HFF-Myc (cell line): ENCODE measurements at regions not wholly inside any gene's neighbourhood (a gene's known extent, or its start where the extent isn't known, plus 50 kb on each side); places are given as distances from the start of the nearest gene placed in this dataset.

Experiments used
- DNase-seq: peaks from one replicate; pipeline ENCODE4 v3.0.0-alpha.2; 2011; ENCODE audit warnings: low read depth; ENCODE audit errors: extremely low read depth
- H3K4me3 ChIP-seq: replicated peaks from 2 replicates; pipeline ENCODE4 v1.5.1; 2011; ENCODE audit warnings: low read depth, mild to moderate bottlenecking, control low read depth, low read length
- CTCF ChIP-seq: IDR thresholded peaks from 2 replicates; pipeline ENCODE4 v1.5.1; 2012; ENCODE audit warnings: mild to moderate bottlenecking, low read depth, low read length, control low read depth; ENCODE audit errors: missing control alignments

DNA sequence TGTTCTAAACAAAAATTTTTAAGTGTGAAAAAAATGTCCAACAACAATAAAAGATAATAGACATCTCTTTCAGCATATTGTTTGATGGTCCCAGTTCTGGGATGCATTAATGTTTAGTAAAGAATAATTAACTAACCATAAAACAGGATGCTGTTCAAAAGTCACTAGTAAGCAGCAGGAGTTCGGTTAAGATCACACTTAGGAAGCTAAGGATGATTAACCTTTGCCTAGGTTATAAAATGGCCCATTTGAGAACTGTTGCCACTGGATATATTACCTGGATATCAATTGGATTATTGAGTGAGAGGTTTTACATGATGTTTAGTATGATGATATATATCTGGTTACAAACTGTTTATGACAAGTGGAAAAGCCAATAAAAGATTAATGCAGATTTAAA is 171.7 kb downstream of the ATG4C start:
- no peak overlapping the region for H3K4me3 ChIP-seq
- no peak for TF ChIP-seq CTCF
- DNase-seq: no peak

DNA sequence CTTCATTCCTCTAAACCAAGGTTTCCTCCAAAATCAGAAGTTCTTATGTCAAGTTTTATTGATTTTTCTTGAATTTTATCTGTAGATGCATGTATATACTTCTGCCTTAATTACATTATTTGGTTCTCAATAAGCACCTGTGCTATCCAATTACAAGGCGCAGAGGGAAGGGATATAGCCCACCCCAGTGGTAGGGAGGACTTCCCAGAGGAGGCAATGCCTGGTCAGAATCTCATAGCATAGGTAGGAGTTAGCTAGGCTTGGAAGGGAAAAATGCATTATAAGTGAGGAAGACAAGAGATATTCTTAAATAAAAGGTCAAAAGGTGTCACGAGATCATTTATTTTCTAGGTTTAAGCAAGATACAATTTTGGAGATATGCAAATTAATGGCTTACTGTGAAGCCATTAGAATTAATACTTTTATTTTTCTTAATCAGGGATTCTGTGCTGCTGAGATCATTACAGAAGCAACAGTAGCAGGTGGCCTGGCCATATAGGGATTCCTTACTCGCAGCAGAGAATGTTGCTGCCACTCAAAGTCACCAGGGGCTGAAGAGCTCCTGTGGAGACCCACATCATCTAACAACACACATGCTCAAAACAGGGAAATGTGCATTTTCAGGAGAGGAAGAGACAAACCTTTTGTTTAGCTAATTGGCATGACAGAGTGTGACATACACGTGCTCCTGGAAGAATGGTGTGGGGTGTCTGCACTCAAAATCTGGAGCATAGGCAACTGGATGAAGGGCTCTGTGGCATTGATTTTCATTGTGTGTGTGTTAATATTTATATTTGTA is 178.3 kb downstream of the ATG4C start:
- no peak overlapping the region for H3K4me3 ChIP-seq
- TF ChIP-seq CTCF: no peak
- no peak for DNase-seq

DNA sequence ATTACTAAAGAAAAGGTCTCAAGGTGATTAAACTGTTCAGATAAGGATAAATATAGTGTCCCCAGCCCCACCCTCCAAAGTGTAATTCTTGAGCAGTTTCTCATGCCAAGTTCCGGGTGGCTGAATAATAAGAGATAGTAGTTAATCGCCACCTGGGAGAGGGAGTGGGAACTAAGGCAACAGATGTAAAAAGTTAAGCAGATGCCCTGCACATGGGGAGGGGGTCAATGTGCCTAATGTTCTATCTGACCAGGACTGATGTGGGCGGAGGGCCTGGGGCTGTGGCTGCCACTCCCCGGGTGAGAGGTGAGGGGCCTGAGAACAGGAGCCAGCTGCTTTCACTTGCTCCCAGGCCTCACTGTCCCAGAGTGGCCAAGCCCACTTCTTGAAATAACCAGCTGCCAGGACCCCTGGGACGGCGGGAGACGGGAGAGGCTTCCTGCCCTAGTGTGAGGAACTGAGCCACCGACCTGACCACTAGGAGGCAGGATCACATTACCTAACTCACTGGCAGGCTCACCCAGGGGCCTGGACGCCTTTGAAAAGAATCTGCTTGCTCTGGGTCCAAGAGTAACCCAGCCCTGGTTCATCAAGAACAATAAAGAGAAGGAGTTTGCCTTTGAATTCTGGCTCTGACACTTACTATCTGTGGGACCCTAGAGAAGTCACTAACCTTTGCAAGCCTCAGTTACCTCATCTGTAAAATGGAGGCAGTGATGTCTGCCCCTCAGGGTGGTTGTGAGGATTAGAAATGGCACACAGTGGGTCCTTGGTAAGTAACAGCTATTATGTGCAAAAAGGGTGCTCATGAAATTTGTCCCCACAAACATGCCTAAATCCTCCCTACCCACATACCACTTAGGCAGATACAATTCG is 179.2 kb downstream of the ATG4C start:
- no peak for DNase-seq
- TF ChIP-seq CTCF: peak; percentile 64
- no peak overlapping the region for H3K4me3 ChIP-seq

DNA sequence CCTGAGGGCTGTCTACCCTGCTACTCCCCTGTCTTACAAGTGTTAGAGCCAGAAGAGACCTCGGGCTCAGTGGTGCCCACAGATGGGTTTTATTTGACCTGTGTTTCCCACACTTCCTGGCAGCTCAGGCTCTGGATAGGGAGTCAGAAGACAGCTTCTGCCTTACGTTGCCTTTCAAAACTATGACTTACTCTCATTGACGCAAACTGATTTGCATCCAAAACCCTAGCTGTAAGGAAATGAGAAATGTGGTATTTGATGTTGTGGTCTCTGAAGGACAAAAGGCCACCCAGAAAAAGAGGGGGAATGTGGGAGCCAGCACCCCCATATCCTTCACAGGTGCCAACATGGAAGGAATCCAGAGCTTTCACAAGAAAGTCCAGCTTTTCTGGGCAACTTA is 180.2 kb downstream of the ATG4C start:
- no peak for DNase-seq
- no peak for TF ChIP-seq CTCF
- no peak overlapping the region for H3K4me3 ChIP-seq

DNA sequence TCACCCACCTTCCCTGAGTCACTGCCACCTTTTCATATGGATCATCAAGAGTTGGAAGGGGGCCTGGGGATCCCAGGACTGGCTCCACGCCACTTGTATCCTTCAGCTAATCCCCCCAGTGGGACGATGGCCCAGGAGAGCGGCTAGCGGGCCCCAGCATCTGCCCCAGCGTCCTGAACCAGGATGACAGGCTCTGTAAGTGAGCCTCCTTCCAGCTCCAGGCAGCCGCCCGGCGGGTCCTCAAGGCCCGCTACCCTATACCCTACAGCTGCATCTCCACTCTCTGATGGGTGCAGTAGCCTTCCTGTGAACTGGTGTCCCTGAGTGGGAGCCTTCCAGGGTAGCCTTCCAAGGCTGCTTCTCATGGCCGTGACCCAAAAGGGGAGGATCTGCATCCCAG is 183.1 kb downstream of the ATG4C start:
- no peak for DNase-seq
- H3K4me3 ChIP-seq: no peak overlapping the region
- TF ChIP-seq CTCF: no peak

DNA sequence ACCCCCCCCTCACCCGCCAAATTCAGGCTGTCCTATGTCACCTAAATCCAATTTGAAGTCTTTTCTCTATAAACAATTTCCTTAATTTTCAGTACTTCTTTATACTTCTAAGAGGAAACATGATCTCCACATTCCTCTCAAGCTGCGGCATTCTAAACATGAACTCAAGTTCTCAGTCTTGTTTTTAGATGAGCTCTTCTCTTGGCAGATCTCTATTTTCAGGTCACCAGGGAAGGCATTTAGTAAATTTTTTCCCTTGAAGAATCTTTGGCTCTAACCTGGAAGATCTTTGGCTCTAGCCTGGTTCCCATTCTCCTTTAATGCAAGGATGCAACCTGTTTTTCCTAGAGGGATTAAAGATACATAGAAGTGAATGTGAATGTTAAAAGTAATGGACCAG is 193.4 kb downstream of the ATG4C start:
- no peak overlapping the region for H3K4me3 ChIP-seq
- DNase-seq: no peak
- TF ChIP-seq CTCF: no peak
